Pancreas (tissue), 10 donors: ENCODE measurements at regions not wholly inside any gene's neighbourhood (a gene's known extent, or its start where the extent isn't known, plus 50 kb on each side); places are given as distances from the start of the nearest gene placed in this dataset.

ENCODE experiments used
- ATAC-seq, 4 donors: fragments of 200-7000 bp; cut with Tn5 transposase; one replicate each; pipeline versions ENCODE4 v1.8.0 to v1.9.1; 2020; ENCODE audit warnings: mild to moderate bottlenecking in 4 of 4, moderate library complexity in 4 of 4
- DNase-seq, 6 donors: peaks; one replicate each; pipeline ENCODE4 v3.0.0-alpha.2; 2020
- FAIRE-seq: peaks from 2 replicates; lab custom pipeline; 2012; peaks lifted over from hg19 to GRCh38; lab: Jason Lieb, UNC
- H3K27ac ChIP-seq, 4 donors: fragments of 200-600 bp; sonication (generic); 1 replicate in 3 of 4; 2 replicates in 1 of 4; pipeline versions ENCODE4 v1.5.0 to v1.8.0; 2020
- H3K27me3 ChIP-seq, 4 donors: fragments of 200-600 bp; one replicate each; pipeline ENCODE4 v1.8.0; 2021
- H3K36me3 ChIP-seq, 3 donors: fragments of 200-600 bp; sonication (generic) in 1 of 3; one replicate each; pipeline versions ENCODE4 v1.5.0 to v1.8.0; 2020 to 2021
- H3K4me1 ChIP-seq, 3 donors: fragments of 200-600 bp; one replicate each; pipeline ENCODE4 v1.8.0; 2021
- H3K4me3 ChIP-seq, 4 donors: fragments of 200-600 bp; sonication (generic) in 2 of 4; one replicate each; pipeline versions ENCODE4 v1.5.0 to v1.8.0; 2020 to 2021
- H3K9me3 ChIP-seq, 4 donors: fragments of 200-600 bp; one replicate each; pipeline ENCODE4 v1.8.0; 2021
- CTCF ChIP-seq, 4 donors: fragments of 200-600 bp; sonication (generic) in 3 of 4; IDR thresholded peaks; one replicate each; pipeline versions ENCODE4 v1.5.0 to v1.8.0; 2021; ENCODE audit warnings: antibody characterized with exemption in 4 of 4
- WGBS, 2 donors: extraction: QIAGEN DNeasy Blood & Tissue Kit; methylation state at CpG; one replicate each; pipeline ENCODE4 v1.1.7; 2013; 5-methylcytosine and 5-hydroxymethylcytosine counted together
- intact Hi-C, 3 donors: fragments of 100-400 bp; cut with DNase I; formaldehyde crosslinking; loops; one replicate each; pipeline versions ENCODE4 v1.11.1 to v1.14.2; 2022
- donor health status: healthy with polysubstance abuse.
- donor health status: DM: no; HTN: no; CAD: no; lungs with moderate emphysema.
- donor health status: DM: no; HTN: no; CAD: no.
- donor health status: control.
- donor health status: control.
- donor health status: Bipolar disorder and iron deficiency.
- donor health status: DM: yes; HTN: yes; CAD: no.
- donor health status: DM: no; HTN: no; CAD: no.
- donor health status: DM: no; HTN: no; CAD: no.
- donor health status: DM: yes; HTN: yes; CAD: no.

GRCh38 chr6:28814032-28814976, 109.5 kb downstream of the TRIM27 start:
- ATAC-seq = no peak
- Histone ChIP-seq H3K4me1 (no peaks in the 10 kb centered on the region), H3K4me3 (no peak overlapping the region), H3K27ac (no peak overlapping the region), H3K27me3 (peaks cover 8 to 81% (median 28%) of the 10 kb centered on the region in 4 donors), H3K36me3 (no peaks in the 10 kb centered on the region), H3K9me3 (no peaks in the 10 kb centered on the region)
- no peak for DNase-seq
- no peak for FAIRE-seq
- intact Hi-C loops = no loop called here
- WGBS, 2 donors = 4% methylated on average over 49 of the region's 49 CpGs
- TF ChIP-seq CTCF (IDR thresholded peaks at IDR 0.05) = no peak

- Histone ChIP-seq H3K27me3 (peaks cover 5 to 84% (median 19%) of the 10 kb centered on the region in 4 donors), H3K9me3 (no peaks in the 10 kb centered on the region), H3K4me3 (no peak overlapping the region), H3K4me1 (no peaks in the 10 kb centered on the region), H3K36me3 (no peaks in the 10 kb centered on the region), H3K27ac (no peak overlapping the region)
- WGBS, 2 donors = 7 to 8% methylated on average over 15 of the region's 15 CpGs
- TF ChIP-seq CTCF (IDR thresholded peaks at IDR 0.05) = no peak
- FAIRE-seq (no peak), DNase-seq (no peak), ATAC-seq (no peak)
- intact Hi-C loops = no loop called here
Measured at GRCh38 chr6:28816339-28816908, 107.4 kb downstream of the TRIM27 start.

- 5% methylated on average over 27 of the region's 27 CpGs for WGBS, 2 donors
- ATAC-seq = no peak
- Histone ChIP-seq H3K36me3 (no peaks in the 10 kb centered on the region), H3K9me3 (no peaks in the 10 kb centered on the region), H3K4me1 (no peaks in the 10 kb centered on the region), H3K27ac (no peak overlapping the region), H3K27me3 (peaks cover 5 to 84% (median 17%) of the 10 kb centered on the region in 4 donors), H3K4me3 (no peak overlapping the region)
- intact Hi-C loops = no loop called here
- no peak for TF ChIP-seq CTCF (IDR thresholded peaks at IDR 0.05)
- no peak for DNase-seq
- FAIRE-seq = no peak
Measured at GRCh38 chr6:28816909-28817807, 106.6 kb downstream of the TRIM27 start.

GRCh38 chr6:28817808-28818145, 106.0 kb downstream of the TRIM27 start:
- ATAC-seq (no peak), DNase-seq (no peak), FAIRE-seq (no peak)
- intact Hi-C loops = no loop called here
- WGBS, 2 donors = 6 to 10% methylated on average over 7 of the region's 7 CpGs
- H3K4me3 ChIP-seq = no peak overlapping the region
- H3K36me3 ChIP-seq = no peaks in the 10 kb centered on the region
- no peak overlapping the region for H3K27ac ChIP-seq
- no peaks in the 10 kb centered on the region for H3K4me1 ChIP-seq
- TF ChIP-seq CTCF (IDR thresholded peaks at IDR 0.05) = no peak
- no peaks in the 10 kb centered on the region for H3K9me3 ChIP-seq
- peaks cover 4 to 84% (median 17%) of the 10 kb centered on the region in 4 donors for H3K27me3 ChIP-seq
